HG03103 (cell line): ENCODE measurements at regions not wholly inside any gene's neighbourhood (a gene's known extent, or its start where the extent isn't known, plus 50 kb on each side); places are given as distances from the start of the nearest gene placed in this dataset.
A peak's percentile ranks its signal among the peaks of the same experiment; 100 is the strongest.
"Not testable (repeated sequence)": the region's sequence is repeated elsewhere in the genome, so short reads cannot be mapped to it uniquely, and the experiment has no call there.

Experiments
- ATAC-seq: cut with Tn5 transposase; IDR thresholded peaks from one replicate; pipeline ENCODE4 v1.9.1; 2021; ENCODE audit warnings: low read depth; ENCODE audit not compliant: unreplicated experiment

DNA sequence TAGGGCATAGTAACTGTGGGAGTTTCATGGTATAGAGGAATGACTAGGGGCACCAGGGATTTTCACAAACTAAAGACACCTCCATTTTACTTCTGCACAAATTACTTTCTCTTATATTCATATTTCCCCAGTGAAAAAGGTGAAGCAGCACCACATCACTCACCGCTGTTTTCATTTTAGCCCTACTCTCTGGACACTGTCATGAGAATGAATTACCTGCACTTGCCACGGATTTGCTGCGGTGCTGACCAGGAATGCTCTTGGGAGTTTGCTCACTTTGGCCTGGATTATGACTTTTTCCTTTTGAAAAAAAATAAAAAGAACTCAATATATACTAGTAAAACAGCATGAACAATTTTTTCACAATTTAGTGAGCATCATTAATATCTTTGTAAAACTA lies 351.3 kb downstream of the NKX6-1 start:
- no peak for ATAC-seq

DNA sequence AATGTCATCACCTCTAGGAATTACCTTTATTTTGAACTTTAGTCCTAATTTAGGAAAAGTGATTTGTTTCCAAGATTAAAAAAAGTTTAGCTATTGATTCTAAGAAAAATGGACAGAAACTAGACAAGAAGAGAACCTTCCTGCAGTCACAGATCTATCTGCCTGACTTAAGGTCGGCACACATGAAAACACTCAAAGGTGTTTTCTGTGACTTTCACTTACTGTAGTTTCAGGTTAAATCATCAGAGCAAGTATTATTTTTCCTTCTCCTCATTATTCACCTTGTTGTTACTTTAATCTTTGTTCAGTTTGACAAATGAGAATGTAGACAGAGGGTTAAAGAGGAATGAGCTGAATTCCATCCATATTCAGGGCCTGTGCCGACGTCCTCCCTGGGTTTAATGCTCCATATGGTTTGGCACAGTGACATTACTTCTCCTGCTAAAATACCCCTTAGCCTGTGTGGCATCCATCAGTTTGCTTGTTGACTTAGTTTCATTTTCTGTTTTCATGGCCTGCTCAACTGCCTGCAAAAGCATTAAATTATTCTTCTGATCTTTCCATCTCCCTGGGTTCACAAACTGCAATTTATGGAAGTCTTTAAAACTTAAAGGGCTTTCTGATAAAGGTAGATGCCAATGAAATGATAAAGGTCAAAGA lies 352.7 kb downstream of the NKX6-1 start:
- ATAC-seq = peak; percentile 74

DNA sequence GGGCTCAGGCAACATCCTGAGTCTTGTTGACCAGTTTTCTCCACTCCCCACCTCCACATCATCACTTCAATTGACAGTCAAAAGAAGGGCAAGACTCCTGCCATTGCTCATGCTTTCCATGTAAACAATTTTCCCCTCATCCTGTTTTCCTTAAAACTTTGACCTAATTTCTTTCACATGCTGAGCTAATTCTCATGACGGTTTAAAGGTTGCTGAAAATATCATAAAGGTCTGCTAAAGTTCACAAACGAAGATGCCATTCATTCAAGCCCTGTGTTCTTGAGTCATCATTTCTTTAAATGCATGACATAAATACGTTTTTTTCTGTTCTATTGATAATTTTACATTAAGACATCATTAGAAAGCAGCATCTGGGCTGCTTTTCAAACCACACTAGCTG lies 353.9 kb downstream of the NKX6-1 start:
- ATAC-seq = no peak

DNA sequence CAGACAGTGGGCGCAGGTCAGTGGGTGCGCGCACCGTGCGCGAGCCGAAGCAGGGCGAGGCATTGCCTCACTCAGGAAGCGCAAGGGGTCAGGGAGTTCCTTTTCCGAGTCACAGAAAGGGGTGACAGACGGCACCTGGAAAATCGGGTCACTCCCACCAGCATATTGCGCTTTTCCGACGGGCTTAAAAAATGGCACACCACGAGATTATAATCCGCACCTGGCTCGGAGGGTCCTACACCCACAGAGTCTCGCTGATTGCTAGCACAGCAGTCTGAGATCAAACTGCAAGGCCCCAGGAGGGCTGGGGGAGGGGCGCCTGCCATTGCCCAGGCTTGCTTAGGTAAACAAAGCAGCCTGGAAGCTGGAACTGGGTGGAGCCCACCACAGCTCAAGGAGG lies 372.2 kb downstream of the NKX6-1 start:
- ATAC-seq = not testable (repeated sequence)

DNA sequence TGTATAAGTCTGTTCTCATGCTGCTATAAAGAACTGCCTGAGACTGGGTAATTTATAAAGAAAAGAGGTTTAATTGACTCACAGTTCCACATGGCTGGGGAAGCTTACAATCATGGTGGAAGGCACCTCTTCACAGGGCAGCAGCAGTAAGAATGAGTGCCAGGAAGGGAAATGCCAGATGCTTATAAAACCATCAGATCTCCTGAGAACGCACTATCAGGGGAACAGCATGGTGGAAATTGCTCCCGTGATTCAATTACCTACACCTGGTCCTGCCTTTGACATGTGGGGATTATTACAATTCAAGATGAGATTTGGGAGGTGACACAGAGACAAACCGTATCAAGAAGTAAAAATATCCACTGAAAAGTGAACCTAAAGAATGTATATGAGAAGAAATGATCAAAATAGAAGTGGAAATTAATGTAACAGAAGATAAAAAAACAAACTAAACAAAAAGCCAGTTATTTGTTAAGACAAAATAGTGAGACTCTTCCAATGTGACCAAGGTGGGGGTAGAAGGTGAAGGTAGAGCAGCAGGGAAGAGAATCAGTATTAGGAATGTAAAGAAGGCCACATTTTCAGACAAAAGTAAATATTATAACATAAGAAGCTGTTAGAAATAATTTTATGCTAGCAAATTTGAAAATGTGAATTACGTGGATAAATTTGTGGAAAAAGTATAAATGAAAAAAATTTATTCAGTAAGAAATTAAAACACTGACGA lies 372.9 kb downstream of the NKX6-1 start:
- ATAC-seq = no peak

DNA sequence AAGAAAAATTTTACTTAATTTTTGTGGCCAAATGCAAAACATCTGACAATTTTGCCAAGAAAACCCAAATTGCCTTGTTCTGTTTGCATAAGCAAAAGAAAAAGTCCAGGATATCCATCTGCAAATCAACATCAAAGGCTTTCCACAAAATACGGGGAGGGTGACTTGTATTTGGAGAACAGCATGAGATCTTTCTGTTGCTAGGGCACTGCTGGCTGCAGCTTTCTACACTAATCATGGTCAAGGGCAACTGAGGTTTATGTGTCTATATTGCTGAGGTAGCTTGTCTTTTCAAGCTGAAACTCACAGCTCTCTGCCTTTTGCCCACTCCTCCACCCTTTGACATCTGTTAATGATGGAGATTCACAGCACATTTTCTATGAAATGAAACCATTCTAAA lies 389.1 kb downstream of the NKX6-1 start:
- no peak for ATAC-seq

DNA sequence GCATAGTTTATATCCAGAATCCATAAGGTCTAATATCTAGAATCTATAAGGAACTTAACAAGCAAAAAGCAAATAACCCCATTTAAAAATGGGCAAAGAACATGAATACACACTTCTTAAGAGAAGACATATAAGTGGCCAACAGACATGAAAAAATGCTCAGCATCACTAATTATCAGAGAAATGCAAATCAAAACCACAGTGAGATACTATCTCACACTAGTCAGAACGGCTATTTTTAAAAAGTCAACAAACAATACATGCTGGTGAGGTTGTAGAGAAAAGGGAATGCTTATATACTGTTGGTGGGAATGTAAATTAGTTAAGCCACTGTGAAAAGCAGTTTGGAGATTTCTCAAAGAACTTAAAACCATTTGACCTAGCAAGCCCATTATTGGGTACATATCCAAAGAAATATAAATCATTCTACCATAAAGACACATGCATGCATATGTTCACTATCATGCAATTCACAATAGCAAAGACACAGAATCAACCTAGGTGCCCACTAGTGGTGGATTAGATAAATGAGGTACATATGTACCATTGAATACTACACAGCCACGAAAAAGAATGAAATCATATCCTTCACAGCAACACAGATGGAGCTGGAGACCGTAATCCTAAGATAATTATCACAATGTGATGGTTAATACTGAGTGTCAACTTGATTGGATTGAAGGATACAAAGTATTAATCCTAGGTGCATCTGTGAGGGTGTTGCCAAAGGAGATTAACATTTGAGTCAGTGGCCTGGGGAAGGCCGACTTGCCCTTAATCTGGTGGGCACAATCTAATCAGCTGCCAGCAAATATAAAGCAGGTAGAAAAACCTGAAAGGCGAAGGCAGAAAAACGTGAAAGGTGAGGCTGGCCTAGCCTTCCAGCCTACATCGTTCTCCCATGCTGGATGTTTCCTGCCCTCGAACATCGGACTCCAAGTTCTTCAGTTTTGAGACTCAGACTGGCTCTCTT lies 397.2 kb downstream of the NKX6-1 start:
- not testable (repeated sequence) for ATAC-seq

DNA sequence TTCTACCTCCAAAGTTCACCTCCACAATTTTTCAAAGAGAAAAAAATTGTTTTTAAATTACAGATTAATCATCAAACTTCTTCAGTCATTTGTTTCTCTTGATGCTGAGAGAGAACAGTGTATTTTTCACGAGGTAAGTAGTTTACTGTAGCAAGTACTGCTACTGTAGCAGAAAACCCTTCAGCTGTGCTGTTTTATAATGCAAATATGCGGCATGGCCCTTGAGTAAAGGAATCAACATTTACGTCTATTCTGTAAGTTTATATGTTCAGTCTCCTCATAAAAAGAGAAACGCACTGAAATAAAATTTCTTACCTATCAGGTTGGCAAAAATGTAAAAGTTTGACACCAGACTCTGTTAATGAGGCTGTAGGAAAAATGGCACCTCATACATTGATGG lies 399.0 kb downstream of the NKX6-1 start:
- ATAC-seq = no peak

DNA sequence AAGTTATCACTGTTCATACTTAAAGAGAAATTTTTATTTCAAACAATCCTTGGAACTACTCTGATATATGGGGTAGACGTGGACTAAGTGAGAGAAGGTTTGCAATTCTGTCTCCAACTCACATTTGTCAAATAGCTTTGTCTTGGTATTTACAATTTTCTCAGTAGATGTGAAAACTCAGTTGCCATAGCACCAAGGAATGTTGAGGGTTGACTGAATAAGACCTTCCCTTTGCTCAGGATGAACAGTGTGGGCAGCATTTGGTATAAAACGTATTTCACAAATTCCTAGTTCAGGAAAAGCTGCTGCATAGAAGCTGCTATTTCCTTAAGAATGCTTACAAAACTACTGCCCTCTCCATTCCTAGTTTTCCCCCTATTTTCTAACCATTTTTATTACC lies 399.5 kb downstream of the NKX6-1 start:
- ATAC-seq = no peak

DNA sequence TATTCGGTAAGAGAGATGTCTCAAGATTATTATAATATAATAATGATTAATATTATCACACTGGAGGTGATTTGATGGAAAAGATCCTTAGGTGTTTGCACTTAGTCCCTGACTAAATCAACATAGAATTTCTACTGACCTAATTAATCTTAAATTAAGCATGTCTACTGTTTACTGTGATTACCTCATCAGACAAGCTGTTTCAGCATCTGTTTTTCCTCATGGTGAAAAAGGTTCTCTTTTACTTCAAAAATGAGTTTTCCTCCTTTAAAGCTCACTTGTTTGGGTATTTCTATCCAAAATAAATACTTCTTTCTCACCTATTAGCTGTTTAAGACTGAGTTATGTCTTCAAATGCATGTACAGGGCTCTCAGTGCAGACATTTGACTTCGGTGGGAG lies 407.8 kb downstream of the NKX6-1 start:
- no peak for ATAC-seq

DNA sequence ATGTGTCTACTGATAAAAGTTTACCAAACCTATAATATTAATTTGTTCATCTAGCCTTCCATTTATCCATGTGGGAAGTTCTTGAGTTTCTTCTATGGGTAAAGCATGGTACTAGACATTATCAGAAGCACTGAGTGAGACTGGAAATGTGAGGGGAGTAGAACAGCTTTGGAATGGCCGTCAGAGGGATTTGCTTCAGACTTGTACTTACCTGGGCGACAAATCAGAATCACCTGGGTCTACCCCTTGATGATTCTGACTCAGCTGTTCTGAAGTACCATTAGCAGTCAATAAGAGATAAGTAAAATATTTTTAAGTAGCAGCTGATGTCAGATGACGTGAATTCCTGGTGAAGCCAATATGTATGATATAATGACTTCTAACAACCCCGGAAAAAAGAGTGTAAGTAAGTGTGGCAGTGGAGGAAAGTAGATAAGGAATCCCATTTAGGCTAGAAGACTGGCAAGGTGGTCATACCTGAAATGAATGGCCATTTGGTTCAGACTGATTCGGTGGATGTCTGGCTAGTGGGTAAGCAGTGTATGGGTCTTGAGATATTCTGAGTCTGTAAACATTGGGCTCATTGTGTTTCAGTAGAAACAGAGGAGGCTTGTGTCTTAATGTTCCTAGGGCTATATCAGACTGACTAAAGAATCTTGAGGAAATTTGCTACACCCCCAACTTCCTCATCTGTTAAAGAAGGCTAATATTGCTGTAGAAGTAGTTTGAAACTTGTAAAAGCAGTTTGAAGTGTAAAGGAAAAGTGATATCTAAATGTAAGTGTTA lies 409.2 kb downstream of the NKX6-1 start:
- no peak for ATAC-seq

DNA sequence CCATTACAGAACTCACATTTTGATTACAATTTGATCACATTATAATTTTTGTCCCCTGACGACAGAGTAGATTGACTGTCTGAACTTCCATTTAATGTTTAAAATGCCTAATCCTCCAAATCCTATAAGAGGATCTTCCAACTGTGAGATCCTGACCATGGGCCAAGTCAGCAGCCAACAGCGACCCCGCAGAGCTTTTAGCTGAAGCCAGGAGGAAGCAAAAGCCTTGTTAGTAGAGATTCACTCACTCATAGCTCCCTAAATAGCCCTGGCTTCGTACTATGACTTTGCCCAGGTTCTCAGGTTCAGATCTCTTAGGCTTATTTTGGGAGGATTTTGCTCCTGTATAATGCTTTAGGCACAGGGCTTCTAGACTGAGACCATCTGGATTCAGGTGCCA lies 413.1 kb downstream of the NKX6-1 start:
- no peak for ATAC-seq

DNA sequence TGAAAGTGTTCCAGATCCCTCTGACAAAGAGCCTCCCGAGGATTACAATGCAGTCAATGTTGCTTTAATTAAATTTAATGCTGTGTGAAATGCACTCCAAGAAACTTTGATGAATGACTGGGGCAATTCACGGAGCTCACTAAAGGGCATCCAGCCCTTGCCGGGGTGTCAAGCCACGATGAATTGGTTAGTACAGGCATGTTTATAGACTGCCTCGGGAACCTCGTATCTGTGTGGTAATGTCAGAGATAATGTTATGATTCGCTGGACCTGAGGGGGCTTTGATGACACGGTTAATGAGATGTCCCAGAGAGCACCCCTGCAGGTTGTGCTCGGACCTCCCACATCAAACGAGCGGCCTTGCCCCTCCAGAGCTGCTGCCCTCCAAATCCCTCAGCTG lies 428.8 kb downstream of the NKX6-1 start:
- ATAC-seq = no peak

DNA sequence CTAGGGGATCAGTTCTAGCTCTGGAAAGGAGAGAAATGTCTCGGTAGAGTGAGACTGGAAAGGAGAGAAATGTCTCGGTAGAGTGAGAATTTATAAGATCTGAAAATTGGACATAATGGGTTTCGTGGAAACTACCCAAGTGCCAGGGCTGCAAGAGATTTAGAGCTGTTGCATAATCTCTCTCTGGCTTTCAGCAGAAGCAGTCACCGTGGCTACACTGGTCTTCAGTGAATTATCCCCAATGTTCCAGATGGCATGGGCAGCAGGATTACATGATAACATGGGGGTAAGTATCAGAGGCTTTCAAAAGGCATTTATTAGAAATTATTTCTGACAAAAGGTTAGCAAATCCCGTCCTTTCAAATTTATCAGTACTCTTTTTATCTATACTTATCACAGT lies 435.5 kb downstream of the NKX6-1 start:
- ATAC-seq = no peak

DNA sequence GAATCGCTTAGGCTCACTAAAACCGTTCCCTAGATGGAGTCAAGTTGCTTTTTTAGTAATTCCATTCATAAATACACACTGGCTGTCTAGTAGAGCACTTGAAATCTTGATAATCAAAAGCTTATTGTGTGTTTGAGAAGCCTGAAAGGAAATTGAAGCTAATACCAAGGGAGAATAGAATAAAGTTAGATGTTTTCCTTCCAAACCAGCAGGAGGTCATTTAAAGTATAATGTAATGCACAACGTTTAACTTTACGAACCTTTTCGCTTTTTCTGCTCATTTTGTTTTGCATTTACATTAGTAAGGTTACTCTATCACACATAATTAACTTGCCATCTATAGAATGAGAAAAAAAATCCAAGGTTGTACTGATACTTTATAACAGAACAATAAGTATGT lies 440.9 kb downstream of the NKX6-1 start:
- no peak for ATAC-seq

DNA sequence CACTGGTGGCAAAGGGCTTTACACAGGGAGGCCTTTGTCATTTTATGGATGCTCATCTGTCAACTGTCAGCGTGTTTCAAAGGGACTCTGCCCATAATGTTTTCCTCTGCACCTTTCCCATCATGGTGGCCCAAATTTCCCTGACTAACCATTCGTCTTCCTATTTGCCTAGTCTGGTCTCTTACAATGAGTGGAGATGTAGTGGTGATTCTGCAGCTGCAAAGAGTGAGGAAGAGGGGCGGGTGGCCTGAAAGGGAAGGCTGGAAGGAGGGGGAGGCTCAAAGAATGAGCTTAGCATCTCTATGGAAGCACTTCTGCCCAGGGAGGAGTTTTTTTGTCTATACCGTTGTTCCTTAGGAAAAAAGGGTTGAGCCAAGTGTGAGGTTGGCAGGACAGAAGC lies 447.5 kb downstream of the NKX6-1 start:
- no peak for ATAC-seq

DNA sequence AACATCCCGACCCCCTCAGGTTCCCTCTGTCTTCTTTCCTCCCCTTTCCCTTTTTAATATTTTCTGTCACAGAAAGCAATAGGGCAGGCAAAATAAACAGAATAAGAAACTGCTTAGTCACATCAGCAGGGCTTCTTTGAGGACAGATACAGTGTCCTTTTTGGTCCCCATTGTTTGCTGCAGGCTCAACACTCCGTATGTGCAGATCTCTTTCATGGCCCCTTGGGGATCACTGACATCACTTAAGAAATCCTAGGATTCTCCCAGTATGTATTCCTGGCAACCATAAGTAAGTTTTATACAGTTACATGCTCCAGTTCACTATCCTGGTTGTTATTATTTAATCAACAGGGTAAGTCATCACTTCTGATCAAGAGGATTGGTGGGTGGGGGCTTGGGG lies 448.0 kb downstream of the NKX6-1 start:
- no peak for ATAC-seq

DNA sequence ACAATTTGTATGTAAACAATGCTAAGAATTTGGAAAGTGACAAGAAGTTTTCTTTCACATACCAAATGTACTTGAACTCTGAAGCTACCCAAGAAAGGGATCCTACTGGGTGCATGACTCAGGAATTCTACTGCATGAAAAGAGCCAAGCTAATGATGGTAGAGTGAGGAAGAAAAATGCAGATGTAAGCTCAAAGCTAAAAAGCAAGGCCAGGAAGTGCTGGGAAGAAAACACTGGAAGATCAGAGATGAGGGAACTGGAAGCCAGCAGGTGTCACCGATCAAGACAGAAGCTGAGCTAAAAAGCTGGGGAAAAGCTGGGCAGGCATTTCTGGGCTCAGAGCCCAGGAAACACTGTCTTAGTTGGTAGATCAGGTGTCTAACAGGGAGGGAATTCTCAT lies 449.1 kb downstream of the NKX6-1 start:
- ATAC-seq = no peak

DNA sequence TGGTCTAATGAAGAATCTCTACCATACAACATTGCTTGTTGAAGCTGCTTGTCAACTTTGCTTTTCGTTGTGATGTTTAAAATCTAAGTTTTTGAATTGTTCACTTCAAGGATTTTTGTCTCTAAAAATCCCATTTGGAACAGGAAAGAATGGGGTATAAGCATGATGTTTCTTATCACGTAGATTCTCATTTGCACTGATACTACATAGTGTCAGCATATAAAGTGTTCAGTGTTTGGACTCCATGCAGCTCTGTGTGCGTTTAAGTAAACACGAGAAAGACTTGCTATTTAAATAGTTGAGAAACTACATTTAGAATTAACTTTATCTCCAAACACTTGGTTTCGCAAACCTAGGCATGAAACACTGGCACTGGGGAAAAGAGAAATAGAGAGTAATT lies 452.5 kb downstream of the NKX6-1 start:
- no peak for ATAC-seq

DNA sequence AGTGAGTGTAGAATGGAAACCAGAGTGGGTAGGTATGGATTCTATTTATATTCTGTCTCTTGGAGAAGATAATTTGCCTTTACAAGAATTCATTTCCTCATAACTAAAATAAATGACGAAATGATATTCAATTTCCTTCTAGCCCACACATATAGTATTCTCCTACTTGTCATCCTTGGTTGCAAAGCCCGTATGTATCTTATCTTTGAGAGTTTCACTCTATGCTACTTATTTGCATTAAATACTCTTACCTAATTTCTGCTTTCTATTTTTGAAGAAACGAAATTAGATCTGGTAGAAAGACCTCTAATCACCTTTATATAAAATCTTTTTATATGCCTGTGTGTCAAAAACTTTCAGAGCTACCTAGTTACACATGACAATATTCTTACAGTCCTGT lies 457.7 kb downstream of the NKX6-1 start:
- ATAC-seq = no peak

DNA sequence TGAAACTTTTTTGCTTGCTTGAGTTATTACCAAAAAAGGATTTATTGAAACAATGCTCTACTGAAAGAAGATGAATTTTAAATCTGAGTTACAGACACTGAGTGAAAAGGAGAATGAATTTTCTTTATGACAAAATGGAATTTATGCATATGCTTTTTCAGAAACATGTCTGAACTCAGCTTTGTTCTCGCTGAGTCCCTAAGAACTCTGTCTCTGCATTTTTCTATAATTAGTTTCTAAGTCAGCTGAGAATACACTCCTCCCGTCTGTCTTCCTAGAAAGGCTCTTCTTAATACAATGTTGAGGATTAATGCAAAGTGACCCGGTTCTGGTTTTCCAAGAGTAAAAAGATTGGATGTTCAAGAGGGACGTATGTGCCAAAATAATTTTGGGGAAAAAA lies 463.5 kb downstream of the NKX6-1 start:
- ATAC-seq = no peak
